ENCODE measurements at regions not wholly inside any gene's neighbourhood (a gene's known extent, or its start where the extent isn't known, plus 50 kb on each side); places are given as distances from the start of the nearest gene placed in this dataset.

GRCh38 chr3:19093084-19093483, 55.2 kb upstream of the KCNH8 start:
- DNase-seq (ENCODE audit: low read depth): no peak

DNA sequence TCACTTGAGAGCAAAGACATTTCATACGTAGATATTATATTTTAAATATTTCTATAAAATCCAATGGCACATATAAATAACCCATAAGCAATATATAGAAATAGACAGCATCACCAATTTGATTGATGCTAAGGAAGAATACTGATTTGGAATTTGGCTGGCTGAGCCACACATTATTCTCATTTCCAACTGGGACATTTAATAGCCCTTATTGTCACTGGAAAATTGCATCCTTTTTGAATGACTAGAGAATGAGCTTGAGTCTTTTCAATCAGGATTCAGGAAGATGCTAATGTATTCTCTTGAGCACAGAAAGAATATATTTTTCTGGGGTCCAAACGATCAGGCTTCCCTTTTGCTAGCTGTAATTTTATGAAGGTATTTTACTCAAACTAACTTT, 70.9 kb upstream of the KCNH8 start:
- DNase-seq (ENCODE audit: low read depth): no peak

GRCh38 chr3:19075037-19075436, 73.3 kb upstream of the KCNH8 start:
- DNase-seq (ENCODE audit: low read depth): no peak

- no peak for DNase-seq (ENCODE audit: low read depth)
Measured at GRCh38 chr3:19074257-19074900, 73.9 kb upstream of the KCNH8 start.

- no peak for DNase-seq (ENCODE audit: low read depth)
Measured at GRCh38 chr3:19073341-19074105, 74.8 kb upstream of the KCNH8 start.

- DNase-seq (ENCODE audit: low read depth): no peak
Measured at GRCh38 chr3:19070325-19070724, 78.0 kb upstream of the KCNH8 start.

DNA sequence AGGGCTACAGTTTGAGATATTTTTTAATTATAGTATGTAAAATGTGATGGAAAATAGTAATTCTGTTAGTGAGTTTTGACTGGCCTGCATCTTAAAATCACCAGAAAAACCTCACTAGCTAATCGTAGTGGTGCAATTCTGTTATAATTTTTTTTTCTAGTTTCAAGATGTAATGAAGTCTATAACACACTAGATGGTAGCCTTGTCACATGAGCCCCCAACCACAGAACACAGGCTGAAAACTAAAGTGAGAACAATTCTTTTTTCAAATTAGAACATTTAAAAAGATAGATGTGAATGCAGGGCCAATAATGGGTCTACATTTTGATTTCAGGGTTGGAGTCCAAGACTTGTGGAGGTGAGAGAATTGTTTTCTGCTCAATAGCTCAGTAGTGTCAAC, 83.3 kb upstream of the KCNH8 start:
- DNase-seq (ENCODE audit: low read depth): no peak

- no peak for DNase-seq (ENCODE audit: low read depth)
Measured at GRCh38 chr3:19063936-19064335, 84.4 kb upstream of the KCNH8 start.

DNA sequence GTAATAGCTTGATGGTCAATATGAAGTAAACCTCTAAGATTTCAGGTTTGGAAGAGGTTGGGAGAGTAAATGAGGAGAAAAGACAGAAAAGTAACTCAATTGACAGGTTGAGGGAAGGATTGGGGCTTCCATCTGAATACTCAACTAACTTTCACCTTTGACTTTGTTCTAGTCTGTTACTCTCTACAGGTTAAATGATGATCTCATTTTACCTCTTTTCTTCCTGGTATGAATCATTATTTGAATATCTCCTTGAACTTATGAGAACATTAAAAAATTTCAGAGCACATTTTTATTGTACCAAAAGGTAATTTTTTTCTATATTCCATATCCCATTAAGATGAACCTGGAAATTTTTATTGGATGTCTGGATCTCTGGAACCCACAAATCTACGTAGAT, 87.9 kb upstream of the KCNH8 start:
- DNase-seq (ENCODE audit: low read depth): no peak

- DNase-seq (ENCODE audit: low read depth): no peak
Measured at GRCh38 chr3:19052874-19053273, 95.4 kb upstream of the KCNH8 start.

- no peak for DNase-seq (ENCODE audit: low read depth)
Measured at GRCh38 chr3:19046440-19046839, 101.9 kb upstream of the KCNH8 start.

GRCh38 chr3:19030522-19030839, 117.8 kb upstream of the KCNH8 start:
- no peak for DNase-seq (ENCODE audit: low read depth)

GRCh38 chr3:19029837-19030521, 118.3 kb upstream of the KCNH8 start:
- DNase-seq (ENCODE audit: low read depth): no peak

DNA sequence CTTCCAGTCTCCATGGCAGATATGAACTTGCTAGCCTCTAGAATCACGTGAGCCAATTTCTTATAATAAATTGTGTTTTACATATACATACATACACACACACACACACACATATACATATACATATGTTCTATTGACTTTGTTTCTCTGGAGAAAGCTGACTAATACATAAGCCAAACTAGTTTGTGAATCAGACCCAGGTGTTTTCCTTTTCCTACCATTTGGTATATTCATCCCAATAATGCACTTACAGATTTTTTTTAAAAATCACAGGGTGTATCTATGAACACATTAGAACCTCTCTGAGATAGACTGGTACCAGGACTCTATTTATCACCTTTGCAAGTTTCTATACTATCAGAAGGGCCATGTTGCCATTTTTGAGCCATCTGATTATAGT, 122.9 kb upstream of the KCNH8 start:
- DNase-seq (ENCODE audit: low read depth): no peak

DNA sequence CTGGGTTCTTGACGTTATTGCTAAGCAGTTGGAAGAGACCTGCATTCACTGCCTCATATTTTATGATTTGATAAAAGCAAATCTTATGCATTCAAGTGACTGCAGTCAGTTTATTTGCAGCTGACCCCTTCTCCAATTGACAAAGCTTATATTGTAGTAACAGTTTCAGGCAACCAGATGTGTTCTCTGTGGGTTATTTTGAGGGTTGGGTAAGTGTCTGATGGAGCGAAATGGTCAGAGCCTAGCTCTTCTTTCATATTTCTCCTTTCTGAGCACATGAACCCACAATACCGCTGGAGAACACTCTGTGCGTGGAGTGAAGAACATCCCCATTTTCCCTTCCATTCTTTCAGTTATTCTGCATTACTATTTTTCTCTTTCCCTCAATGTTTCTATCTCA, 125.8 kb upstream of the KCNH8 start:
- no peak for DNase-seq (ENCODE audit: low read depth)

- DNase-seq (ENCODE audit: low read depth): no peak
Measured at GRCh38 chr3:19016851-19017250, 131.5 kb upstream of the KCNH8 start.

DNA sequence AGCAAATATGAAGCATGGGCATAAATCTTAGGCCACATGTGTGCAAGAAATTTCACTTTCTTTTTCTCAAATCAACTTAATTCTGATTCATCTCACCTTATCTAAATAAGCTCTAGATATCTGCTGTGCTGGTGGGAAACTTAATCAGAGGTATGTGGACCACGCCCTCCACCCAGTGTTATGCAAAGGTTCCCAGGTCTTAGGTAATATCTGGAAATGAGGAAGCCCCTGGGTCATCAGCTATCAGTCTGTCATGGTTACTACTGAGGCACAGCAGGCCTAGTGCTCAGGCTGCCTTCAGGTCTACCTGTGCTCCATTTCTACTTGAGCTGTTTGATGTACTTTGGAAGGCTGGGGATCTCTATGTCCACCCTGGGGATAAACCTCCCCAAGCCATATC, 134.4 kb upstream of the KCNH8 start:
- DNase-seq (ENCODE audit: low read depth): no peak

DNA sequence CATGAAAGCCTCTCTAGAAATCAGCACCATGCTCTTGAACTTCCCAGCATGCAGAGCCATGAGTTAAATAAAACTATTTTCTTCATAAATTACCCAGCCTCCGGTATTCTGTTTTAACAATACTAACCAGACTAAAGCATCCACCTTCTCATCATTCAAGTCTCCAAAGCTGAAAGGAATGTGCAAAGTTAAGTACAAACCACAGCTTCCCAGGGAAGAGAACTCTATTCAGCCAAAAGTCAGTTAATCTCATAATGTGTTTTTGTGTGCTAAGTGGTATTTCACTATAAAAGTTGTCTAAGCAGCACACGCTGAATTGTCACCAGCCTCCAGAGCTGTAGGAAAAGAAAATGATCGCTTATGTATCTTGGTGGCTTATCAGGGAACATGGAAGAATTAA, 135.5 kb upstream of the KCNH8 start:
- no peak for DNase-seq (ENCODE audit: low read depth)

DNA sequence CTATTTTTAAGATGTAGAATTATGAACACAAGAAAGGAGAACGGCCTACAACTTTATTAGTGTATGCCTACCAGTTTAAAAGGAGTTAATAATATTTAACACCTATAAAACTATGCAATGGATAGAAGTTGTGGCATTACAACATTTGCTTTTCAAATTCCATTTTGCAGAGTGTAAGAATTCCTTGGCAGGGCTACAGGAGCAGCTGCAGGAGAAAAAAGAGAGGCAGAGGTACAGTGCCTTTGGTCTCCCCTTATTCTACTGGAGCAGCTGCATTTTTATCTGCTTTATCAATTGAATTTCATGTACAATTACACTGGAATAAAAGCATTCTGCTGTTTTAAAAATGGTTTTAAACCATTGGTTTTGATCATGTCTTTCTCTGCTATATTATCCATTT, 145.7 kb upstream of the KCNH8 start:
- no peak for DNase-seq (ENCODE audit: low read depth)

GRCh38 chr3:18998069-18998468, 150.2 kb upstream of the KCNH8 start:
- DNase-seq (ENCODE audit: low read depth): no peak

DNA sequence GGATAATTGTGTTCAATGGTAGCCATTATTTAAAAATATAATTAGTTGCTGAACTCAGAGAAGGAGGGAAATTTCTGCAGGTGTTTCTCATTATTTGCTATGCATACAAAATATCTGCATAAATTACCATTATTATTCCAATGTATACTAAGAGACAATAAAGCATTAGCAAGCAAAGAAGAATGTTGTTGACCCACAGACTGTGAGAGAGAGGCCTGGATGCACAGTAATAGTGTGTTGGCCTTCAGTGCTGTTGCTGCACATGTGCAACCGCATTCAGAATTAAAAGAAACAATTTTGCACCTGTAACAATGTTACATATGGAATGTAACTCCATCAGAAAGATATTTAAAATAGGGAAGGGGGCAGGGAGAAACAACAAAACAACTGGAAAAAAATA, 155.6 kb upstream of the KCNH8 start:
- no peak for DNase-seq (ENCODE audit: low read depth)

- no peak for DNase-seq (ENCODE audit: low read depth)
Measured at GRCh38 chr3:18989237-18989795, 159.0 kb upstream of the KCNH8 start.
